Parathyroid adenoma (tissue), 2 donors: ENCODE measurements at regions not wholly inside any gene's neighbourhood (a gene's known extent, or its start where the extent isn't known, plus 50 kb on each side); places are given as distances from the start of the nearest gene placed in this dataset.

ENCODE experiments used
- H2AFZ ChIP-seq: fragments of 300-600 bp; sonication (generic); one replicate; pipeline ENCODE4 v1.7.0; 2017; ENCODE audit warnings: antibody characterized with exemption, mild to moderate bottlenecking
- H3K27ac ChIP-seq: fragments of 300-600 bp; sonication (generic); one replicate; pipeline ENCODE4 v1.7.0; 2017
- H3K27me3 ChIP-seq: fragments of 300-600 bp; sonication (generic); one replicate; pipeline ENCODE4 v1.7.0; 2017; ENCODE audit warnings: low read length; ENCODE audit not compliant: control insufficient read depth, insufficient read depth
- H3K36me3 ChIP-seq: fragments of 300-600 bp; sonication (generic); one replicate; pipeline ENCODE4 v1.7.0; 2017; ENCODE audit warnings: low read length; ENCODE audit not compliant: control insufficient read depth, insufficient read depth
- H3K4me1 ChIP-seq: fragments of 300-600 bp; sonication (generic); one replicate; pipeline ENCODE4 v1.7.0; 2017; ENCODE audit warnings: control low read depth
- H3K4me2 ChIP-seq: fragments of 300-600 bp; sonication (generic); one replicate; pipeline ENCODE4 v1.7.0; 2017; ENCODE audit warnings: low read length
- H3K4me3 ChIP-seq: fragments of 300-600 bp; sonication (generic); one replicate; pipeline ENCODE4 v1.7.0; 2017; ENCODE audit warnings: low read depth, low read length
- H3K79me2 ChIP-seq: fragments of 300-600 bp; sonication (generic); one replicate; pipeline ENCODE4 v1.7.0; 2017; ENCODE audit warnings: control low read depth
- H3K9ac ChIP-seq: fragments of 300-600 bp; sonication (generic); one replicate; pipeline ENCODE4 v1.7.0; 2017; ENCODE audit warnings: mild to moderate bottlenecking
- H3K9me3 ChIP-seq: fragments of 300-600 bp; sonication (generic); one replicate; pipeline ENCODE4 v1.7.0; 2017; ENCODE audit warnings: low read length; ENCODE audit not compliant: control insufficient read depth
- TF ChIP-seq, protein P1 (sequence below): fragments of 300-600 bp; sonication (generic); IDR thresholded peaks from one replicate; pipeline ENCODE4 v1.7.0; 2017; ENCODE audit warnings: antibody characterized with exemption, mild to moderate bottlenecking
- donor health status: primary hyperparathyroidism.

DNA sequence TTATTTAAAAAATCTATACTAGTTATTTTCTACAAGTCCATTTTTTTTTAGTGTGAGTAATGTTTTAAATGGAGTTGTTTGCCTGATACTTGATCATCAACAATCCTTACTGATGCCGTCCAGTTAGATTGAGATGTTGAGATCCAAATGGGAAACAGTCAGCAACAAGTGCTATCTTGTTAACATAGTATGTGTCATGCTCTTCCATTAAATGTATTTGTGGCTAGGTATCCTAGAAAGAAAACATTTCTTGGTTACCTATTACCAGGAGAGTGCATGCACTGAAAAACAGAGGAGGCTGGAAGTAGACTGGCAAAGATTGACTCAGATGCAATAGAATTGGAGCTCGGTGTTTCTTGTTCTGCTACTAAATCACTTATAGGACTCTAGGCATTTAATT lies 123.4 kb upstream of the MAN2A1 start:
- Histone ChIP-seq H3K4me3 (no peak overlapping the region), H2AFZ (no peak overlapping the region), H3K79me2 (no peaks in the 10 kb centered on the region), H3K9ac (no peak overlapping the region), H3K4me2 (no peak overlapping the region), H3K27me3 (no peaks in the 10 kb centered on the region), H3K9me3 (no peaks in the 10 kb centered on the region), H3K4me1 (no peaks in the 10 kb centered on the region), H3K36me3 (no peaks in the 10 kb centered on the region), H3K27ac (no peak overlapping the region)
- TF ChIP-seq, protein P1, sequence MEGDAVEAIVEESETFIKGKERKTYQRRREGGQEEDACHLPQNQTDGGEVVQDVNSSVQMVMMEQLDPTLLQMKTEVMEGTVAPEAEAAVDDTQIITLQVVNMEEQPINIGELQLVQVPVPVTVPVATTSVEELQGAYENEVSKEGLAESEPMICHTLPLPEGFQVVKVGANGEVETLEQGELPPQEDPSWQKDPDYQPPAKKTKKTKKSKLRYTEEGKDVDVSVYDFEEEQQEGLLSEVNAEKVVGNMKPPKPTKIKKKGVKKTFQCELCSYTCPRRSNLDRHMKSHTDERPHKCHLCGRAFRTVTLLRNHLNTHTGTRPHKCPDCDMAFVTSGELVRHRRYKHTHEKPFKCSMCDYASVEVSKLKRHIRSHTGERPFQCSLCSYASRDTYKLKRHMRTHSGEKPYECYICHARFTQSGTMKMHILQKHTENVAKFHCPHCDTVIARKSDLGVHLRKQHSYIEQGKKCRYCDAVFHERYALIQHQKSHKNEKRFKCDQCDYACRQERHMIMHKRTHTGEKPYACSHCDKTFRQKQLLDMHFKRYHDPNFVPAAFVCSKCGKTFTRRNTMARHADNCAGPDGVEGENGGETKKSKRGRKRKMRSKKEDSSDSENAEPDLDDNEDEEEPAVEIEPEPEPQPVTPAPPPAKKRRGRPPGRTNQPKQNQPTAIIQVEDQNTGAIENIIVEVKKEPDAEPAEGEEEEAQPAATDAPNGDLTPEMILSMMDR, result no peak

DNA sequence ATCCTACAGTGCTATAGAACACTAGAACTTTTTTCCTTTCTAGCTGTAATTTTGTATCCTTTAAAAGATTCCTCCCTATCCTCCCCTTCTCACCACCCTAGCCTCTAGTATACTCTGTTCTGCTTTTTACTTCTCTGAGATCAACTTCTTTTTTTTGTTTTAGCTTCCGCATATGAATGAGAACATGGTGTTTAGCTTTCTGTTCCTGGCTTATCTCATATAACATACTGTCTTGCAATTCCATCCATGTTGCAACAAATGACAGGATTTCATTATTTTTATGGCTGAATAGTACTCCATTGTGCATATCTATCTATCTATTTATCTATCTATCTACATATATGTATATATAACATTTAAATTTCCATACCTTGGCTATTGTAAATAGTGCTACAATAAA lies 126.0 kb upstream of the MAN2A1 start:
- TF ChIP-seq, protein P1, result no peak
- Histone ChIP-seq H3K36me3 (no peaks in the 10 kb centered on the region), H2AFZ (no peak overlapping the region), H3K27me3 (no peaks in the 10 kb centered on the region), H3K9ac (no peak overlapping the region), H3K4me3 (no peak overlapping the region), H3K27ac (no peak overlapping the region), H3K9me3 (no peaks in the 10 kb centered on the region), H3K79me2 (no peaks in the 10 kb centered on the region), H3K4me2 (no peak overlapping the region), H3K4me1 (no peaks in the 10 kb centered on the region)

DNA sequence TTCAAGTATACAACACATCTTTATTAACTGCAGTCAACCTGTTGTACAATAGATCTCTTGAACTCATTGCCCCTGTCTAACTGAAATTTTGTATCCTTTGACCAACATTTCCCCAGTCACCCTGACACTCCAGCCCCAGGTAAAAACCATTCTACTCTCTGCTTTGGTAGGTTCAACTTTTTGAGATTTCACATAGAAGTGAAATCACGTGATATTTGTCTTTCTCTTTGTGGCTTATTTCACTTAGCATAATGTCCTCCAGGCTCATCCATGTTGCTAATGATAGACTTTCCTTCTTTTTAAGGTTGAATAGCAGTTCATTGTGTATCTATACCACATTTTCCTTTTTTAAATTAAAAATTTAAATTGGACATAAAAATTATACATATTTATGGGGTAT lies 126.5 kb upstream of the MAN2A1 start:
- no peak overlapping the region for H3K4me3 ChIP-seq

DNA sequence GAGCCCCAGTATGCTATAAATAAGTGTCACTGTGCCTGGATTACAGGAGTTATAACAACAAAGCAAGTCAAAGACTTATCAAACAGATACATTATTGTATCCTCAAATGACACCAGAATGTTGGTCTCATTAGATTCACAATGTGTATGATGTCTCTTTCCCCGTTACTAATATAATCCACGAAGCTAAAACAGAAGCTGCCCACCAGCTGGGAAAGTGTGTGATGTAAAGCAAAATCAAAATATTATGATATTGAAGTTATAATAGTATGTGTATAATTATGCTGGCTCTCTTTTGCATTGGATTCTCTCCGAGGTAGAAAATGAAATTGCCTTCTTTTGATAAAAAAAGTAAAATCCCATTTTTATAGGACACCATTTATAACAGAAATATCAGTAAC lies 127.3 kb upstream of the MAN2A1 start:
- TF ChIP-seq, protein P1, result no peak
- H3K9me3 ChIP-seq, result no peaks in the 10 kb centered on the region
- no peaks in the 10 kb centered on the region for H3K27me3 ChIP-seq
- H3K36me3 ChIP-seq, result no peaks in the 10 kb centered on the region
- H3K79me2 ChIP-seq, result no peaks in the 10 kb centered on the region
- H3K27ac ChIP-seq, result no peak overlapping the region
- H2AFZ ChIP-seq, result no peak overlapping the region
- no peak overlapping the region for H3K4me2 ChIP-seq
- H3K4me3 ChIP-seq, result no peak overlapping the region
- H3K9ac ChIP-seq, result no peak overlapping the region
- no peaks in the 10 kb centered on the region for H3K4me1 ChIP-seq

More for the DNA sequence above, 126.5 kb upstream of the MAN2A1 start:
- TF ChIP-seq, protein P1, result no peak
- Histone ChIP-seq H3K9me3 (no peaks in the 10 kb centered on the region), H3K36me3 (no peaks in the 10 kb centered on the region), H2AFZ (no peak overlapping the region), H3K4me1 (no peaks in the 10 kb centered on the region), H3K79me2 (no peaks in the 10 kb centered on the region), H3K27me3 (no peaks in the 10 kb centered on the region), H3K4me2 (no peak overlapping the region), H3K9ac (no peak overlapping the region), H3K27ac (no peak overlapping the region)

DNA sequence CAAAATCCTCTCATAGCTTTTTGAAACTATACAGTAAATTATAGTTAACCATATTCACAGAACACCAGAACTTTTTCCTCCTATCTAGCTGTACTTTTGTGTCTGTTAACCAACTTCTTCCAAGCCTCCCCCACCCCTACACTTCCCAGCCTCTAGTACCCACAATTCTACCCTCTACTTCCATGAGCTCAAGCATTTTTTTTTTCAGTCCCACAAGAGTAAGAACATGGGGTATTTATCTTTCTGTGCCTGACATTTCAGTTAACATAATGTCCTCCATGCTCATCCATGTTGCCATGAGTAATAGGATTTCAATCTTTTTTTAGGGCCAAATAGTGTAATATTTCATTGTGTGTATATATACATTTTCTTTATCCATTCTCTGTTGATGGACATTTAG lies 128.3 kb upstream of the MAN2A1 start:
- no peak overlapping the region for H3K4me3 ChIP-seq
- H3K9ac ChIP-seq, result no peak overlapping the region
- no peaks in the 10 kb centered on the region for H3K4me1 ChIP-seq
- no peak overlapping the region for H3K4me2 ChIP-seq
- H2AFZ ChIP-seq, result no peak overlapping the region
- H3K79me2 ChIP-seq, result no peaks in the 10 kb centered on the region
- H3K27ac ChIP-seq, result no peak overlapping the region
- no peaks in the 10 kb centered on the region for H3K27me3 ChIP-seq
- H3K36me3 ChIP-seq, result no peaks in the 10 kb centered on the region
- TF ChIP-seq, protein P1, result no peak
- no peaks in the 10 kb centered on the region for H3K9me3 ChIP-seq
